Skeletal muscle satellite cell (primary cell): ENCODE measurements at regions not wholly inside any gene's neighbourhood (a gene's known extent, or its start where the extent isn't known, plus 50 kb on each side); places are given as distances from the start of the nearest gene placed in this dataset.
A peak's percentile ranks its signal among the peaks of the same experiment; 100 is the strongest.

Source experiments
- H3K27me3 ChIP-seq: 2 replicates; pipeline ENCODE4 v1.7.0; 2013; ENCODE audit warnings: low read length; ENCODE audit not compliant: control insufficient read depth, insufficient read depth
- H3K36me3 ChIP-seq: 2 replicates; pipeline ENCODE4 v1.7.0; 2013; ENCODE audit warnings: mild to moderate bottlenecking, control low read depth, low read length; ENCODE audit not compliant: insufficient read depth
- H3K4me1 ChIP-seq: 2 replicates; pipeline ENCODE4 v1.7.0; 2013; ENCODE audit warnings: low read length; ENCODE audit not compliant: control insufficient read depth, insufficient read depth
- H3K4me2 ChIP-seq: 2 replicates; pipeline ENCODE4 v1.7.0; 2013; ENCODE audit warnings: mild to moderate bottlenecking, low read length
- H3K4me3 ChIP-seq: 2 replicates; pipeline ENCODE4 v1.7.0; 2013; ENCODE audit warnings: low read length
- H3K9ac ChIP-seq: 2 replicates; pipeline ENCODE4 v1.7.0; 2013; ENCODE audit warnings: mild to moderate bottlenecking, low read depth, low read length, moderate library complexity
- H3K9me3 ChIP-seq: replicated peaks from 2 replicates; pipeline ENCODE4 v1.7.0; 2013; ENCODE audit warnings: mild to moderate bottlenecking, control low read depth, low read length

GRCh38 chr5:135213466-135214239, 179.6 kb upstream of the PITX1 start:
- Histone ChIP-seq H3K4me3 (no peak overlapping the region), H3K4me2 (no peak overlapping the region), H3K9ac (no peak overlapping the region), H3K9me3 (no peaks in the 10 kb centered on the region), H3K4me1 (peaks cover 14% of the 10 kb centered on the region), H3K36me3 (no peaks in the 10 kb centered on the region), H3K27me3 (peaks cover 28% of the 10 kb centered on the region)

DNA sequence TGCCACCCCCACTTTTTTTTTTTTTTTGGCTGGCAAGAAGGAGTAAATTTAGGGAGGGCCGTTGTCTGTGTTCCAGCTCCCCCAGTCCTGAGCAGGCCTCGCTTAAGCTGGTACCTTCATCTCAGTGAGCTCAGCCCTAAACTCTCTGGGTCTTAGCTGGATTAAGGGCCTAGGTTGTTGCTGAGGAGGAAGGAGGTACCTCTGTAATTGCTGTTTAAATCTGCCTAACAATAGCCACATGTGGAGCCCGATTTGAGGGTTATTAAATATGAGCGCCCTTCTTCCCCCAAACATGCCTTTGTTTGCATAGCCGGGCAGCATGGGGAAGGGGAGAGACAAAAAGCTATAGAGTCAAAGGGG, 179.0 kb upstream of the PITX1 start:
- Histone ChIP-seq H3K4me1 (peaks cover 20% of the 10 kb centered on the region), H3K4me2 (no peak overlapping the region), H3K27me3 (peaks cover 26% of the 10 kb centered on the region)

DNA sequence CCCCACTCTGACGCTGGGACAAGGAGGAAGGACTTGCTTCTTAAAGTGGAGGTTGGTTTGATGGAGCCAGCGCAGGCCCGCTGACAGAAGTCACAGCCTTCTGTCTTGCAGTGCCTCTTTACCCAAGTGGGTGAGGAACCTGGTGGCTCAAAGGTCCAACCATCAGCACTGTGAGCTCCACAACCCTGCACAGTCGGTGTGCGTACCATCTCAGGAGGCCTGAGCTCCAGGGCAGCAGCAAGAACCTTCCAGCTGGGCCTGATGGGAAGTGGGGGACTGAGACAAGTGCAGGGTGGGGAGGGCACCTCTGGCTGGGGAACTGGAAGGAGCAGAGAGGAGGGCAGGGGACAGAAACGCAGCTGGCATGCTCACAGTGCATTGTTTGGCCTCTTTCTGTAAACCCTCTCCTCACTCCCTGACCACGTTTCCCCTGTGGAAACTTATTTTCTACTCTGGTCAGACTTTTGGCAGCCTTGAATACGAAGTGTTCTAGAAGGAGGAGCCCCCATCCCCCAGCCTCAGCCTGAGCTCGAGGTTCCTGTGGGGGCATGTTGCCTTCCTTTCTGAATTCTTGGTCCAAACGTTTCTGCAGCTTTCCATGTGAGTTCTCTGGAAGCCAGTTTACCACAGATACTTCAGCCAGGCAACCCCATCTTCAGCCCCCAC, 178.5 kb upstream of the PITX1 start:
- H3K27me3 ChIP-seq, result peaks cover 22% of the 10 kb centered on the region
- no peaks in the 10 kb centered on the region for H3K9me3 ChIP-seq
- H3K9ac ChIP-seq, result no peak overlapping the region

More for the DNA sequence above, 179.0 kb upstream of the PITX1 start:
- H3K4me3 ChIP-seq, result no peak overlapping the region
- no peaks in the 10 kb centered on the region for H3K9me3 ChIP-seq
- H3K36me3 ChIP-seq, result no peaks in the 10 kb centered on the region
- no peak overlapping the region for H3K9ac ChIP-seq

GRCh38 chr5:135211791-135212190, 177.8 kb upstream of the PITX1 start:
- Histone ChIP-seq H3K9me3 (no peaks in the 10 kb centered on the region), H3K4me1 (peaks cover 22% of the 10 kb centered on the region), H3K4me2 (no peak overlapping the region), H3K4me3 (no peak overlapping the region), H3K27me3 (peaks cover 19% of the 10 kb centered on the region), H3K9ac (no peak overlapping the region), H3K36me3 (no peaks in the 10 kb centered on the region)

More for the DNA sequence above, 178.5 kb upstream of the PITX1 start:
- peaks cover 22% of the 10 kb centered on the region for H3K4me1 ChIP-seq
- H3K4me2 ChIP-seq, result no peak overlapping the region
- H3K36me3 ChIP-seq, result no peaks in the 10 kb centered on the region
- no peak overlapping the region for H3K4me3 ChIP-seq

GRCh38 chr5:135211083-135211790, 177.2 kb upstream of the PITX1 start:
- H3K9me3 ChIP-seq, result no peaks in the 10 kb centered on the region
- H3K4me2 ChIP-seq, result no peak overlapping the region
- peaks cover 22% of the 10 kb centered on the region for H3K4me1 ChIP-seq
- no peak overlapping the region for H3K9ac ChIP-seq
- no peaks in the 10 kb centered on the region for H3K36me3 ChIP-seq
- H3K4me3 ChIP-seq, result no peak overlapping the region
- H3K27me3 ChIP-seq, result peaks cover 16% of the 10 kb centered on the region

DNA sequence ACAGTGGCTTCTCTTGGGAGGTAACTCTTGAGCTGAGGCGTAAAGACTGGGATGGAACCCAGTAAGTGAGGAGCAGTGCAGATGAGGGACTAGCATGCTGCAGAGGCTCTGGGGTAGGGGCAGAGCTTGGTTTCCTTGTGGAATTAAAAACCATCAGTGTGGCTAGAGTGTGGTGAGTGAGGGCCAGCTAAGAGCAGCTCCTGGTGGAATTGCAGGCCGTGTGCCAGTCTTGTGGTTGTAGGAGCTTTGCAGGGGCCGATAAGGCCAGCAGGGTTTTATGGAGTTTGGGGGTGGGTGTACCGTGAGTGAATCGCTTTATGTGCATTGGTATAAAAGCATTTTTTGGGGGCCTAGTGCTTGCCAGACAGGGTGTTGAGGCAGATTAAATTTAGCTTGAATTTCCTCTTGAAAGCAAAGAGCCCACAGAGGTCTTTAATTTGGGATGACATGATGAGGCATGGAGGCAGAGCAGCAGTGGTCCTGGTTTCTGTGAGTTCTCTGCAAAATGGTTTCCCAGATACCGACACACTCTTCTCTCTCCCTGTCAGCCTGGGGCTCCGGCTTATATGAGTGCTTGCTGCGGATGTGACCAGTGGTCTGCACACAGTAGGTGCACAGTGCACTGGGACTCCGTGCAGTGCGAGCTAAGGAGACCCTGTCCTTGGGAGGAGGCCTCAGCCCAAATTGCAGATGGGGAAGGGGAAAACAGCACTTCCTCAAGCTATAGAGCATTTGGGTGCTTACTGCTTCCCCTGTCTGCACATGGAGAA, 176.4 kb upstream of the PITX1 start:
- H3K36me3 ChIP-seq, result no peaks in the 10 kb centered on the region
- peaks cover 22% of the 10 kb centered on the region for H3K4me1 ChIP-seq
- H3K27me3 ChIP-seq, result peaks cover 9% of the 10 kb centered on the region
- H3K9ac ChIP-seq, result no peak overlapping the region
- no peaks in the 10 kb centered on the region for H3K9me3 ChIP-seq
- H3K4me3 ChIP-seq, result no peak overlapping the region
- H3K4me2 ChIP-seq, result no peak overlapping the region

GRCh38 chr5:135208903-135209721, 175.1 kb upstream of the PITX1 start:
- Histone ChIP-seq H3K36me3 (no peaks in the 10 kb centered on the region), H3K9ac (no peak overlapping the region), H3K9me3 (no peaks in the 10 kb centered on the region), H3K4me1 (peaks cover 22% of the 10 kb centered on the region), H3K27me3 (no peaks in the 10 kb centered on the region), H3K4me2 (peak overlapping the region; percentile 37), H3K4me3 (no peak overlapping the region)

DNA sequence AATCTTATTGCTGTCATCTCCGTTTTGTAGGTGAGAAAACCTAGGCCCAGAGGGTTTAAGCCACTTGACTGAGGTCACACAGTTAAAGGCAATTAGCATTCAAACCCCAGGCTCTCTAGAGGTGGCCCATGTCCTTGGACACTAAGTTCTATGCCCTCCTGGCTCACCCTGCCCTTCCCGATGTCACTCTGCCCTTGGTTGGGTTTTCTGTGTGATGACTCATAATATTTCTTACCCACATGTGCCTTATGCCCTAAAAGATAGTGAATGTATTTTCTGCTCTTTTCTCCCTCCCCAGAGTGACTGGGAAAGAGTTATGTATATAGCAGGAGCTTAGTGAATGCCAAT, 174.5 kb upstream of the PITX1 start:
- no peak overlapping the region for H3K4me3 ChIP-seq

GRCh38 chr5:135207866-135208265, 173.8 kb upstream of the PITX1 start:
- Histone ChIP-seq H3K9me3 (no peaks in the 10 kb centered on the region), H3K4me1 (peaks cover 22% of the 10 kb centered on the region), H3K4me2 (no peak overlapping the region), H3K4me3 (no peak overlapping the region), H3K9ac (no peak overlapping the region), H3K36me3 (no peaks in the 10 kb centered on the region), H3K27me3 (no peaks in the 10 kb centered on the region)

More for the DNA sequence above, 174.5 kb upstream of the PITX1 start:
- Histone ChIP-seq H3K36me3 (no peaks in the 10 kb centered on the region), H3K9ac (no peak overlapping the region), H3K4me2 (peak overlapping the region; percentile 1), H3K27me3 (no peaks in the 10 kb centered on the region), H3K9me3 (no peaks in the 10 kb centered on the region), H3K4me1 (peaks cover 22% of the 10 kb centered on the region)

DNA sequence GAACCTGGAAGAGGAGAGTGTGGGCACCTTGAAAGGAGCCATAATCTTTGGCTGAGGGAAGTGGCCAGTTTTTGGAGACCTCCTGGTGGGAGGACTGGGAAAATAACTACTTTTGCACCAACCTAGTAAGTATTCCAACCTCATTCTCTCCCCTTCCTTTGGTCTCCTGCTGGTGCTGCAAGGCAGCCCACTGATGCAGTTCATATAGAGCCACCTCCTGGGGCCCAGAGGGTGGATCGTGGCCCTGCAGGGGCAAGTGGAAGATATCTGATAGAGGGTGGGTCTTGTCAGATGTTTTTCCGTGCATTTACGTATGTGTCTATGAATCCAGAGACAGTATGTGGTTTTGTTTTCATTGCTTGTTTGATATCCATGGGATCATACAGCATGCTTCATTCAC, 172.8 kb upstream of the PITX1 start:
- H3K4me1 ChIP-seq, result peaks cover 22% of the 10 kb centered on the region
- H3K4me3 ChIP-seq, result no peak overlapping the region
- no peaks in the 10 kb centered on the region for H3K27me3 ChIP-seq
- H3K4me2 ChIP-seq, result no peak overlapping the region
- peaks cover 5% of the 10 kb centered on the region for H3K9me3 ChIP-seq
- H3K36me3 ChIP-seq, result no peaks in the 10 kb centered on the region
- H3K9ac ChIP-seq, result no peak overlapping the region
